ENCODE measurements at regions not wholly inside any gene's neighbourhood (a gene's known extent, or its start where the extent isn't known, plus 50 kb on each side); places are given as distances from the start of the nearest gene placed in this dataset.

DNA sequence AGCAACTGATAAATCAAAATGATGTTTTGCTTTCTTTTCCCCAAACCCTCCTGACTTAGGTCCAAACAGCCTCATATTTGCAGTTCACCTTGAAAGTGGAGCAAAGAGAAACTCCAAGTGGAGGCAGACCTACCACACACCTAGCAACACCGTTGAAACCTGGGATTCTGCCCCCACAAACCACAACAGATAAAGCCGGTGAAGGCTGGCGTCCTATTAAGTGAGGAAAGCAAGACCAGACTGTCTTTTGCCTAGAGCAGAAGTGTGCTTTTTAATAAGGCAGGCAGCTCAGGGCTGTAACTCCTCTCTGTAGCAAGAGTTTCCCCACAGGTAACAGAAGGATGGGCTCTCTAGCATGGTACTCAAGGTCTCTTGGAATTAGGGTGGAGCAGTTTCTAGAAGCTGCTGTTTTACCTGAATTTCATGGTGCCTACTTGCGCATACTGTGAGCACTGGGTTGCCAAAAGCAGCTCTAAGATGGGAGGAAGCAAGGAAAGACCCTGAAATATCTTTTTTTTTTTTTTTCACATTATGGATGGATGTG lies 336.9 kb downstream of the BCL11A start:
- no peak for TF ChIP-seq POLR2AphosphoS5 (IDR thresholded peaks at IDR 0.05; ENCODE audit: low read depth, low read length)
- TF ChIP-seq POLR2A (IDR thresholded peaks at IDR 0.05; ENCODE audit: control extremely low read depth in 1 of 2, low read depth in 2 of 2, low read length in 2 of 2) = no peak
- TF ChIP-seq, protein P1, sequence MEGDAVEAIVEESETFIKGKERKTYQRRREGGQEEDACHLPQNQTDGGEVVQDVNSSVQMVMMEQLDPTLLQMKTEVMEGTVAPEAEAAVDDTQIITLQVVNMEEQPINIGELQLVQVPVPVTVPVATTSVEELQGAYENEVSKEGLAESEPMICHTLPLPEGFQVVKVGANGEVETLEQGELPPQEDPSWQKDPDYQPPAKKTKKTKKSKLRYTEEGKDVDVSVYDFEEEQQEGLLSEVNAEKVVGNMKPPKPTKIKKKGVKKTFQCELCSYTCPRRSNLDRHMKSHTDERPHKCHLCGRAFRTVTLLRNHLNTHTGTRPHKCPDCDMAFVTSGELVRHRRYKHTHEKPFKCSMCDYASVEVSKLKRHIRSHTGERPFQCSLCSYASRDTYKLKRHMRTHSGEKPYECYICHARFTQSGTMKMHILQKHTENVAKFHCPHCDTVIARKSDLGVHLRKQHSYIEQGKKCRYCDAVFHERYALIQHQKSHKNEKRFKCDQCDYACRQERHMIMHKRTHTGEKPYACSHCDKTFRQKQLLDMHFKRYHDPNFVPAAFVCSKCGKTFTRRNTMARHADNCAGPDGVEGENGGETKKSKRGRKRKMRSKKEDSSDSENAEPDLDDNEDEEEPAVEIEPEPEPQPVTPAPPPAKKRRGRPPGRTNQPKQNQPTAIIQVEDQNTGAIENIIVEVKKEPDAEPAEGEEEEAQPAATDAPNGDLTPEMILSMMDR (IDR thresholded peaks at IDR 0.05; ENCODE audit: control extremely low read depth in 1 of 3, insufficient read depth in 1 of 3, low read depth in 1 of 3, low read length in 3 of 3) = no peak
- TF ChIP-seq, protein P2, sequence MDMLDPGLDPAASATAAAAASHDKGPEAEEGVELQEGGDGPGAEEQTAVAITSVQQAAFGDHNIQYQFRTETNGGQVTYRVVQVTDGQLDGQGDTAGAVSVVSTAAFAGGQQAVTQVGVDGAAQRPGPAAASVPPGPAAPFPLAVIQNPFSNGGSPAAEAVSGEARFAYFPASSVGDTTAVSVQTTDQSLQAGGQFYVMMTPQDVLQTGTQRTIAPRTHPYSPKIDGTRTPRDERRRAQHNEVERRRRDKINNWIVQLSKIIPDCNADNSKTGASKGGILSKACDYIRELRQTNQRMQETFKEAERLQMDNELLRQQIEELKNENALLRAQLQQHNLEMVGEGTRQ (IDR thresholded peaks at IDR 0.05; ENCODE audit: low read length) = no peak
- no peak for TF ChIP-seq EP300 (IDR thresholded peaks at IDR 0.05; ENCODE audit: borderline replicate concordance in 1 of 2, low read depth in 2 of 2, low read length in 2 of 2)
